Mucosa of rectum (tissue), 2 donors: ENCODE measurements at regions not wholly inside any gene's neighbourhood (a gene's known extent, or its start where the extent isn't known, plus 50 kb on each side); places are given as distances from the start of the nearest gene placed in this dataset.
A peak's percentile ranks its signal among the peaks of the same experiment; 100 is the strongest.

Experiments
- H3K27ac ChIP-seq, 2 donors: one replicate each; pipeline ENCODE4 v1.7.0; 2013; ENCODE audit warnings: inconsistent platforms in 2 of 2, low read depth in 2 of 2, low read length in 2 of 2
- H3K27me3 ChIP-seq, 2 donors: one replicate each; pipeline ENCODE4 v1.7.0; 2013; ENCODE audit warnings: low read length in 2 of 2; ENCODE audit not compliant: control insufficient read depth in 2 of 2, insufficient read depth in 2 of 2
- H3K36me3 ChIP-seq, 2 donors: one replicate each; pipeline ENCODE4 v1.7.0; 2013; ENCODE audit warnings: low read length in 2 of 2; ENCODE audit not compliant: control insufficient read depth in 2 of 2, insufficient read depth in 2 of 2
- H3K4me1 ChIP-seq, 2 donors: one replicate each; pipeline ENCODE4 v1.7.0; 2013; ENCODE audit warnings: low read length in 2 of 2, mild to moderate bottlenecking in 1 of 2; ENCODE audit not compliant: control insufficient read depth in 2 of 2, insufficient read depth in 2 of 2
- H3K4me3 ChIP-seq, 2 donors: one replicate each; pipeline ENCODE4 v1.7.0; 2013; ENCODE audit warnings: low read length in 2 of 2
- H3K9ac ChIP-seq, 2 donors: one replicate each; pipeline ENCODE4 v1.7.0; 2013; ENCODE audit warnings: low read length in 2 of 2, low read depth in 1 of 2, mild to moderate bottlenecking in 1 of 2
- H3K9me3 ChIP-seq, 2 donors: one replicate each; pipeline ENCODE4 v1.7.0; 2013; ENCODE audit warnings: low read length in 2 of 2; ENCODE audit not compliant: control insufficient read depth in 2 of 2
- donor health status: healthy.
- donor health status: Normal muscosa, but diverticular disease.

DNA sequence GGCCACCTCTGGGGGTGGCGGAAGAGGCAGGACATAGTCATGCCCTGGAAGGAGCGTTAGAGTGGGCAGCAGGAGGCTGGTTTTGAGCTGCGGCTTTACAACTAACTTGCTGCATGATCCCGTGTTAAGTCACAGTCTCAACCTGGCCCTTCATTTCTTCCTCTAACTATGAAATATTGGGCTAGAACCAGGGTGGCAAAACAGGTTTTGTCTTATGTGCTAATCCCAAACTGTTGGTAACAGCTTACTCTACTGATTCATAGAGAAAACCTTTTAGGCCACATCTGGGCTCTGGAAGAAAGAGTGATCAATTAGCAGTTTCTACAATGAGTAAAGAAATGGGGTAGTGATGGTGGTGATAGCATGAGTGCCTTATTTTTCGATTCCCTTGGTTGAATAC lies 74.1 kb upstream of the CLINT1 start:
- H3K4me1 ChIP-seq, result no peaks in the 10 kb centered on the region
- no peak overlapping the region for H3K27ac ChIP-seq
- H3K4me3 ChIP-seq, result no peak overlapping the region
- no peaks in the 10 kb centered on the region for H3K27me3 ChIP-seq
- H3K36me3 ChIP-seq, result no peaks in the 10 kb centered on the region
- H3K9me3 ChIP-seq, result peaks cover 2 to 6% of the 10 kb centered on the region in 2 donors
- no peak overlapping the region for H3K9ac ChIP-seq

- peaks cover 2 to 6% of the 10 kb centered on the region in 2 donors for H3K9me3 ChIP-seq
- no peak overlapping the region for H3K4me3 ChIP-seq
- H3K36me3 ChIP-seq, result no peaks in the 10 kb centered on the region
- H3K27ac ChIP-seq, result no peak overlapping the region
- peaks cover 3 to 11% of the 10 kb centered on the region in 2 donors for H3K4me1 ChIP-seq
- no peaks in the 10 kb centered on the region for H3K27me3 ChIP-seq
- no peak overlapping the region for H3K9ac ChIP-seq
These were observed 71.8 kb upstream of the CLINT1 start for GRCh38 chr5:157930710-157931109.

DNA sequence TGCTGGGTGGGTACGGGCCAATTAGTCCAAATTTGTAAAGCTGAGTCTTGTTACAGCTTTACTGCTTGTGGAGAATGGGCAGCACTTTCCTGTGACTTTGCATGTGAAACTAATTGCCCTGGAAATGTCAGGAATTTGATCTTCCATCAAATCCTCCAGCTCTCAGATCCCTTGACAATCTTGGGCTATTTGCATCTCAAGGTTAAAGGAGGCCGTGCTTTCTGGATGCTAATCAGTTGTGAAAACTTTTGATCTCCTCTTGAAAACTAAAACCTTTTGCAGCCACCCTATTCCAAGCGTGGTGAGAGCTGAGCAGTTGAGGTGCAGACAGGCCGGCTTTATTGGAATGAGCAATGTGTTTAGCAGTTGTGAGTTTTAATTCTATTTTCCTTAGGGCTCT lies 68.0 kb upstream of the CLINT1 start:
- H3K9me3 ChIP-seq, result no peaks in the 10 kb centered on the region
- no peak overlapping the region for H3K9ac ChIP-seq
- H3K4me1 ChIP-seq, result peaks cover 3 to 25% of the 10 kb centered on the region in 2 donors
- H3K27ac ChIP-seq, result peak overlapping the region; percentile 17 to 73
- H3K4me3 ChIP-seq, result no peak overlapping the region
- H3K27me3 ChIP-seq, result no peaks in the 10 kb centered on the region
- no peaks in the 10 kb centered on the region for H3K36me3 ChIP-seq

DNA sequence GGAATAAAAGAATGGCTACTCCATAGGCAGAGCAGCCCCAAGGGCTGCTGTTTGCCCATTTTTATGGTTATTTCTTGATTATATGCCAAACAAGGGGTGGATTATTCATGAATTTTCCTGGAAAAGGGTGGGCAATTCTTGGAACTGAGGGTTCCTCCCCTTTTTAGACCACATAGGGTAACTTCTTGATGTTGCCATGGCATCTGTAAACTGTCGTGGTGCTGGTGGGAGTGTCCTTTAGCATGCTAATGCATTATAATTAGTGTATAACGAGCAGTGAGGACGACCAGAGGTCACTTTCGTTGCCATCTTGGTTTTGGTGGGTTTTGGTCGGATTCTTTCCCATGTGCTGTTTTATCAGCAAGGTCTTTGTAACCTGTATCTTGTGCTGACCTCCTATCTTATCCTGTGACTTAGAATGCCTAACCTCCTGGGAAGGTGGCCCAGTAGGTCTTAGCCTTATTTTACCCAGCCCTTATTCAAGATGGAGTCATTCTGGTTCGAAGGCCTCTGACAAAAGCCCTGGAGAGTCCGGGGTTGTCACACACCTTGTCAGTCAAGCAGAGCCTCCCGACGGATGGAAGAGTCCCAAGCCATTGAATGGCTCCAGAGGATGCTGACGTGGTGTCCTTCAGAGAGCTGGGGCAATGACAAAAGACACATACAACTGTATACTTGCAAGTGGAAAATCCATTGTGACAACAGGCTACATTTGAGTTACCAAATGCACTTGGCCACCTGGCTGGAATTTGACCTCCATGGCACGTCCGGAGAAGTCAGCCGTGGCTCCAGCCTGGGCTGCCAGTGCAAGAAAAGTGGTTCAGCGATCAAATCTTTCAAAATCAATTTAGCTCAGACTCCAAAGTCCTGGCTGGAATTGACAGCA lies 67.1 kb upstream of the CLINT1 start:
- Histone ChIP-seq H3K9ac (no peak overlapping the region), H3K4me1 (peaks cover 3 to 28% of the 10 kb centered on the region in 2 donors), H3K27me3 (no peaks in the 10 kb centered on the region), H3K36me3 (no peaks in the 10 kb centered on the region), H3K4me3 (no peak overlapping the region), H3K27ac (peak overlapping the region; percentile 73 to 86), H3K9me3 (no peaks in the 10 kb centered on the region)

- Histone ChIP-seq H3K9ac (no peak overlapping the region), H3K4me1 (peaks cover 4 to 36% of the 10 kb centered on the region in 2 donors), H3K36me3 (no peaks in the 10 kb centered on the region), H3K27me3 (no peaks in the 10 kb centered on the region), H3K9me3 (no peaks in the 10 kb centered on the region), H3K27ac (peak overlapping the region; percentile 73 to 86), H3K4me3 (no peak overlapping the region)
These were observed 66.2 kb upstream of the CLINT1 start for GRCh38 chr5:157924931-157925729.

- H3K36me3 ChIP-seq, result no peaks in the 10 kb centered on the region
- no peaks in the 10 kb centered on the region for H3K9me3 ChIP-seq
- H3K9ac ChIP-seq, result no peak overlapping the region
- no peaks in the 10 kb centered on the region for H3K27me3 ChIP-seq
- peaks cover 7 to 40% of the 10 kb centered on the region in 2 donors for H3K4me1 ChIP-seq
- H3K27ac ChIP-seq, result peak overlapping the region; percentile 73 to 86
- H3K4me3 ChIP-seq, result no peak overlapping the region
These were observed 65.5 kb upstream of the CLINT1 start for GRCh38 chr5:157924490-157924889.

DNA sequence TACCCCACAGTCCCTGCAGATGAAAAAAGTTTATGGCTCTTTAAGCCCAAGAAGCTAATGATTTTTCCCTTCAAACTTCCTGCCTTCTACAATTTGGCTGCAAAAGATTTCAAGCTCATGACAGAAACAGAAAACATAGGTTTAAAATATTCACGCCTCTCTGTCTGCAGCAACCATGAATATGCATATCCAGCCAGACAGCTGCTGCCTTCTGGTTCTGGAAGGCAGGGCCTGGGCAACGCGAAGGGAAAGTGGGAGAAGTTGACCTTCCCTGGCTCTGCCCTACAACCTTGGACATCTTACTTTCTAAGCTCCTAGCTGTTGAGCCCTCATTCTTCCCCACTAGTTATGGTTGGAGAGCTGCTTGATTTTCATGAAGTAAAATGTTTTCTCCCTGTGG lies 64.8 kb upstream of the CLINT1 start:
- no peak overlapping the region for H3K9ac ChIP-seq
- H3K36me3 ChIP-seq, result no peaks in the 10 kb centered on the region
- H3K4me3 ChIP-seq, result no peak overlapping the region
- H3K4me1 ChIP-seq, result peaks cover 12 to 44% of the 10 kb centered on the region in 2 donors
- peak overlapping the region; percentile 73 to 86 for H3K27ac ChIP-seq
- H3K27me3 ChIP-seq, result no peaks in the 10 kb centered on the region
- H3K9me3 ChIP-seq, result no peaks in the 10 kb centered on the region

DNA sequence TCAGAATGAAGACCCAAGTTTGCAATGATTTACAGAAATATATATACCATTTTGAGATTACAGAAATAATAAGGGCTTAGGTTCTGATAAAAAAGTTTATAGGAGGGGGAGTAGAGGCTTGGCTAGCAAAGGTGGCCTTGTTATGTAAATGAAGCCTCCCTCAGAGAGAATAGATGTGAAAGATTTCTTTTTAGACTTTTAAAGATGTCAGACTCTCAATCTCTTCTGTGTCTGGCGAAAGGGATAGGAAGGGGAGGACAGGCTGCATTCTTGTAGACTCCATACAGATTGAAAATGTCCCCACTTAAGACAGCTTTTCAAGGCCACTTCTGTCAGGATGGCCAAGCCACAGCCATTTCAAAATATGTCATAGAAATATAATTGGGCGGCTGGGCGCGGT lies 63.1 kb upstream of the CLINT1 start:
- no peaks in the 10 kb centered on the region for H3K9me3 ChIP-seq
- no peaks in the 10 kb centered on the region for H3K36me3 ChIP-seq
- no peak overlapping the region for H3K27ac ChIP-seq
- H3K9ac ChIP-seq, result no peak overlapping the region
- no peak overlapping the region for H3K4me3 ChIP-seq
- H3K27me3 ChIP-seq, result no peaks in the 10 kb centered on the region
- peaks cover 25 to 60% of the 10 kb centered on the region in 2 donors for H3K4me1 ChIP-seq

GRCh38 chr5:157920828-157921170 lies 61.9 kb upstream of the CLINT1 start:
- H3K4me3 ChIP-seq, result no peak overlapping the region
- H3K9ac ChIP-seq, result no peak overlapping the region
- peak overlapping the region in 1 of 2 donors; percentile 81 for H3K27ac ChIP-seq
- no peaks in the 10 kb centered on the region for H3K27me3 ChIP-seq
- H3K4me1 ChIP-seq, result peaks cover 26 to 50% of the 10 kb centered on the region in 2 donors
- no peaks in the 10 kb centered on the region for H3K9me3 ChIP-seq
- no peaks in the 10 kb centered on the region for H3K36me3 ChIP-seq
